ENCODE measurements at regions not wholly inside any gene's neighbourhood (a gene's known extent, or its start where the extent isn't known, plus 50 kb on each side); places are given as distances from the start of the nearest gene placed in this dataset.

GRCh38 chr21:16815243-16815642, 697.6 kb upstream of the CXADR start:
- no peak for DNase-seq (ENCODE audit: low read depth, low spot score)

DNA sequence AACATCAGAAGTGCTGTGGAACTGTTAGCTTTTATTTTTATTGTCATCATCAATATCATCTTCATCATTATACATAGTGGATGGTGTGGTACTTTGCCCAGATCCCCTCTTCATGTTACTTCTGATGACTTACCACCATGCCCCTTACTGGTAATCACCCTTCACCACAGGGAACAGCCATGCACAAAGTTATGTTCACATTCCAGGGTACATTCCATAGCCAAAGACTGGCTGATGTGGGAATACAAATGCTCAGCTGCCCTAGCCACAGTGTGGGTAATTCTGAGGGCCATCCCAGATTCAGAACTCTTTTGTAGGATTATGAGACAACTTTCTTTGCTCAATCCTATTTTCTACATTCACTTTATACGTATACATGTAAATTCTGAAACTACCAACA, 691.3 kb upstream of the CXADR start:
- DNase-seq (ENCODE audit: low read depth, low spot score), result peak; percentile 71

GRCh38 chr21:16829532-16829931, 683.3 kb upstream of the CXADR start:
- peak; percentile 14 for DNase-seq (ENCODE audit: low read depth, low spot score)

- no peak for DNase-seq (ENCODE audit: low read depth, low spot score)
These were observed 680.1 kb upstream of the CXADR start for GRCh38 chr21:16832791-16833190.

GRCh38 chr21:16834791-16835190, 678.1 kb upstream of the CXADR start:
- no peak for DNase-seq (ENCODE audit: low read depth, low spot score)

GRCh38 chr21:16837321-16837720, 675.5 kb upstream of the CXADR start:
- no peak for DNase-seq (ENCODE audit: low read depth, low spot score)

GRCh38 chr21:16837721-16838120, 675.1 kb upstream of the CXADR start:
- DNase-seq (ENCODE audit: low read depth, low spot score), result peak; percentile 8

GRCh38 chr21:16838331-16838730, 674.5 kb upstream of the CXADR start:
- peak; percentile 29 for DNase-seq (ENCODE audit: low read depth, low spot score)

- no peak for DNase-seq (ENCODE audit: low read depth, low spot score)
These were observed 672.3 kb upstream of the CXADR start for GRCh38 chr21:16840538-16840937.

DNA sequence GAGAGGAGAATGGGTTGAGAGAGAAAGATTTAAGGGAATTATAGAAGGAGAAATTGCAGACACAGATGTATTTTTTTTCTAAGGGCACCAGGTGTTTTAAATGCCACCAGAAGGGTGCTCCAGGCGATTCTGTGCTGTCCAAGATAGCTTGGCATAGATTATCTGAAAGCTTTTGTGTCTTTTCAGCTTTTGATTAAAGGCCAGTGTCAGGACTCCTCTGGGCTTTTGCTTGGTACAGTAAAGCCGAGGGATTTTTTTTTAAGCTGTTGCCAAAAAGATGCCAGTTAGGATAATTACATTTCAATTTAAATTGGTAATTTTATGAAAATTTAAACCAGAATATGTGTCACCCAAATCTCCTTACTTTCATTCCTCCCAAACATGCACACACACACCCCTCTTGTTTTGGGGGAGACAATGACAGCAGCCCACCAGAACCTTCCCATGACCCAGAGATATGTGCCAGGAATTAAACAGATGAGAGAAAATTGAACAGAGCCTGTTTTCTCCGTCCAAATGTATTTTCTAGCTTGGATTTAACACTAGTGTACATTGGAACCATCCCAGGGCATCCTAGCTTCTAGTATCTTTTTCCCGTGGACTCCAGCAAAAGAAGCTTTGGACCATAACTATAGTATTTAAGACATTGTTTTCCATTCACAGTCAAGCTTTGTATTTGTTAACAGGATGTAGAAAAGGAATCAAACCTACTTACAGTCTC, 670.7 kb upstream of the CXADR start:
- DNase-seq (ENCODE audit: low read depth, low spot score), result no peak

DNA sequence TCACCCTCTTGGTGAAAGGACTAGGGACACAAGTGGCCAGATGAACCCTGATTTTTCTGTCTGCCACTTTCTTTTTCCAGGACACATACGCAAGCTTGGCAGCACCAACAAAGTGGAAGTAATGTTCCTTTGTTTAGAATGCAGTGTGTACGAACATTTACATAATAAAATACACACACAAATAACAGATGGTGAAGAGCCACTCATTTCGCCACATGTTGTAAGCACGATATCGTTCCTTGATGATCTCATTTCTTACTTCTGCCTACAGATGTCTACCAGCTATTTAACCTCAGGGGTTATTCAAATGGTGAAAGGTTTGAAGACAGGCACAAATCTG, 670.2 kb upstream of the CXADR start:
- peak; percentile 11 for DNase-seq (ENCODE audit: low read depth, low spot score)

GRCh38 chr21:16847211-16847610, 665.6 kb upstream of the CXADR start:
- DNase-seq (ENCODE audit: low read depth, low spot score), result no peak

DNA sequence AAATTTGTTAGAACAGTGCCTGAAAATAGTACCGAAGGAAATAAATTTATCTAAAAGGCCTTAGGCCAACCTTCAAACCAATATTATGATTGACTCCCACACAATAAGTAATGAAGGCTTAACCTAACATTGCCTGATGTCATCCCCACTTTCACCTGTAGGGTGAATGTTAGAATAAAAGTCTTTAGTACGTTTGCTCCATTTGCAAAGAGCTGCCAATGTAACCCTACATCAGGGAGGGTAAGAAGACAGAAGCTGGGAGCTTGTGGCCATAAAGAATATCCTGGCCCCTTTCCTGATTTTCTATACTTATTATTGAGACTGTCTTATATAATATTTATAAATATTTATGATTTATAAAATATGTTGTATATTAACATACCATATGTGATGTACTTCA, 661.8 kb upstream of the CXADR start:
- no peak for DNase-seq (ENCODE audit: low read depth, low spot score)

DNA sequence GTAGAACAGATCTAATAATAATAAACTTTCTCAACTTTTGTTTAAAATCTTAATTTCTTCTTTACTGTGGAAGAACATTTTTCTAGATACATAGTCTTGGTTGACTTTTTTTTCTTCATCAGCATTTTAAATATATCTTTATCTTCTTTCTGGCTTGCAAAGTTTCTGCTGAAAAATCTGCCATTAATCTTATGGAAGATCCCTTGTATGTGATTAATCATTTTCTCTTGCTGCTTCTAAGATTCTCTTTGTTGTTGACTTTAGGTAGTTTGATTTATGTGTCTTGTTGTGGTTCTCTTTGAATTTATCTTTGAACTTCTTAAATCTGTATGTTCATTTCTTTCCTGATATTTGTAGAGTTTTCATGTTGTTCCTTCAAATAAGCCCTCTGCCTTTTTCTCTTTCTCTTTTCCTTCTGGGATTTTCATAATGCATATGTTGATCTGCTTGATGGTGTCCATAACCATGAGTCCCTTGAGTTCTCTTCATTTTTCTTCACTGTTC, 657.6 kb upstream of the CXADR start:
- DNase-seq (ENCODE audit: low read depth, low spot score), result no peak

DNA sequence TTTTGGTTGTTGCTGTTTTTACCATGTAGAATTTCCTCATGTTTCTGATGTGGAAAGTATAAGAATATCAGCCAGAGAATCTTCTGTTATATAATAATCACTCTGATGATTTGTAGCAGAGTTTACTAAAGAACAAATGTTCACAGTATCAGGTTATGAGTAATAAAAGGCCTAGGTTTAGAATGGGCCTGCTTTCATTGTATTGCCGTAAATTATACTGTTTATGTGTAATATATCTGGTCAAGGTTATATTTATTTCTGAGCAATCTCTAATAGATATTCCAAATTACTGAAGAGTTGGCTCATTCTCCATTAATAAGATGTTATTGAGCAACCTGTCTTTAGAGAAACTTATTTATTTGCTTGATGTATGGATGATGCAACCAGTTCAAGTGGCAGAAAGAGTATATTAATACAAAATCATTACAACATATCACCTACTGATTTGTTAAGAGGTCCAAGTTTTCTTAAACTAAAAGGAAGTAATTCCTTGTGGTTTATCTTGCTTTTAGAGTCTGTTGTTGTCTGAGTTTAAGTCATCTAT, 649.4 kb upstream of the CXADR start:
- DNase-seq (ENCODE audit: low read depth, low spot score), result no peak

- no peak for DNase-seq (ENCODE audit: low read depth, low spot score)
These were observed 648.9 kb upstream of the CXADR start for GRCh38 chr21:16863908-16864307.

- no peak for DNase-seq (ENCODE audit: low read depth, low spot score)
These were observed 647.2 kb upstream of the CXADR start for GRCh38 chr21:16865632-16866031.

DNA sequence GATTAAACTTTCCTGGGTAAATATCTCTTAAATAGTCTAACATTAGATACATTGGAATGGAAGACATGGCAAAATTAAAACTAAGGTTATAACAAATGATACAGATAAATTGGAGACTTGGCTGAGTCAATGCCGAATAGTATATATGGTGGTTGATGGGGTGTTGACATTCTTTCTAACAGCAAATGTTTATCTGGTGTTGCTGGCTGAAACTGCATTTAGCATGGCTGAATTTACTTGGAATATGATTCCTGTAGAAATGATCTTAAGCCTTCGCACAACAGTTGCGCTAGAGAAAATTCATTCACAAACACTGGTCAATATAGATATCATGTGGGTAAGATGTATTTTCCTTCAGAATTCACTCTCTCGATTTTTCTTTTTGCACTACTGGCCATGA, 646.0 kb upstream of the CXADR start:
- DNase-seq (ENCODE audit: low read depth, low spot score), result no peak

- DNase-seq (ENCODE audit: low read depth, low spot score), result no peak
These were observed 642.7 kb upstream of the CXADR start for GRCh38 chr21:16870103-16870502.

DNA sequence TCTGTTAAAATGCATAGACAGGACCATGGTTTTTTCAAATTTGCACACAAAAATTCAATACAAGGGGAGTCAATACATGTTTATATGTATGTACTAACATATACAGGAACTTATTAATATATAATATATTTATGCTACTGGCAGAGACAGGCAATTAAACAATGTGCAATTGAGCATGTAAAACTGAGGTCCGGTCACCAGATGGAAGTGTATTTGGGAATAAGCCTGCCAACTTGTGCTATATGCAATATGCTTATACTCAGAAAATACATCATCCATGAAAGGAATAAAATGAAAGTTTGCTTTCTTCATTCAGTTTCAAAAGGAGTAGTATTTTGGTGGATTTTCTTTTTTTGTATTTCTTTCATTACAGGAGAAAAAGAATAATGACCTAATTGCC, 640.2 kb upstream of the CXADR start:
- no peak for DNase-seq (ENCODE audit: low read depth, low spot score)

DNA sequence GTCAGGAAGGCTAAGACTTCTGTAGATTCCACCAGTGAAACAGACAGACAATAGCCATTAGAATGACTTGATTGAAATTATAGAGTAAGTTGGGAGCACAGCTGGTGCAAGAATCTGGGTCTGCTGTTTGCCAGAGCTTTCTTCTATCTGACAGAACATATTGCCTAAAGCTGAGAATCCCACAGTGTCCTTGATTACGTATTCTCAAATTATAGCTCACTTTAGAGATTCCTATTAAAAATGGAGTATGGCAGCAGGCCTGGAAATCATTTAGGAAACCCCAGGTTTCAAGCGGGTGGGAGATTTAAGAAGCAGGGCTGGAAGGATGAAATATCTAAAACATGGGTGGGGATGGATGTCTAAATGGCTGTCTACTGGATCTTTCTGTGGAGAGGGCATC, 639.7 kb upstream of the CXADR start:
- no peak for DNase-seq (ENCODE audit: low read depth, low spot score)

DNA sequence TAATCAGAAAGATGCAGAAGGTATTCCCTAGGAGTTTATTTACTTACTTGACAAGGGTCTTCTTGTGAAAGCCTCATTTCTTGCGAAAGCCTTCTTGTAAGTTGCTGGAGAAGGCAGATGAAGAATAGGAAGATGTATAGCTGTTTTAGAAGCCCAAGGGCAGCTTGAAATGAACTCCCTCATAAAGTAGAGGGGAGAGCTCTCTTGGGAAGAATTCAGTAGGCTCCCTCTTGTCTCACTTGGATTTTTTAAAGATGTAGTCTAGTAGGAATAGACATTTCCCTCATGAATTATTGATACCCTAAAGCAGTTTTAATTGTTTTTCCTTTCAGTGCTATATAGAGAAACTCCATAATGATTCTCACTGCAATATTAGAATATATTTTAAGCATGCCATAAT, 639.2 kb upstream of the CXADR start:
- DNase-seq (ENCODE audit: low read depth, low spot score), result no peak

DNA sequence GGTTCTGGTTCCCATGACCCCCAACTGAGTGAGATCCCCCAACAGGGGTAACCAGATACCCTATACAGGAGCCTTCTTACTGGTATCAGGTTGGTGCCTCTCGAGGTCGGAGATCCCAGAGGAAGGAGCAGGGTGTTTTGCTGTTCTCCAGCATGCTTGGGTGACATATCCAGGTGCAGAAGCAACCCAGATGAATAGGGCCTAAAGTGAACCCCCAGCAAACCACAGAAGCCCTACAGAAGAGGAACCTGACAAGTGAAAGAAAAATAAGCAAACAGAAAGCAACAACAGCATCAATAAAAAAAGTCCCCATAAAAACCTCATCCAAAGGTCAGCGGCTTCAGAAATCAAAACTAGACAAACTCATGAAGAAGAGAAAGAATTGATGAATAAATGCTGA, 633.4 kb upstream of the CXADR start:
- DNase-seq (ENCODE audit: low read depth, low spot score), result no peak

- peak; percentile 94 for DNase-seq (ENCODE audit: low read depth, low spot score)
These were observed 621.0 kb upstream of the CXADR start for GRCh38 chr21:16891821-16892220.
